ENCODE measurements at regions not wholly inside any gene's neighbourhood (a gene's known extent, or its start where the extent isn't known, plus 50 kb on each side); places are given as distances from the start of the nearest gene placed in this dataset.

DNA sequence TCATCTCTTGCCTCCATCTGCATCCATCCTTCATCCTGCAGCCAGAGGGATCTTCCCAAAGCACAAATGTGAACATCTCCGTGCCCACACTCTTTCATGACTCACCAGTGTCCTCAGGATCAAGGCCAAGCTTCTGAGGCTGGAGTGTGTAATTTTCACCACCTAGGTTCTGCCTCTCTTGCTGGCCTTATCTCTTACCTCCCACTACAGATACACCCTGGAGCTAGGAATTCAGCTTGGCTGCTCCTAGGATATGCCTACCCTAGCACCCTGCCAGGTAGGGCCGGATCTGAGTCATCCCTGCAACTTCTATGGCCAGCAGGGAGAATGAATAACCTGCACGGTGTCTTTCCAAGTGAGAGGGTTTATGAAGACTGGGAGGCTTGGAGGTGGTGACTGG is 208.7 kb upstream of the CSF3R start:
- TF ChIP-seq POLR2AphosphoS5 (IDR thresholded peaks at IDR 0.05; ENCODE audit: low read depth, low read length) (no peak), POLR2A (IDR thresholded peaks at IDR 0.05; ENCODE audit: low read depth, low read length) (no peak), TAF1 (IDR thresholded peaks at IDR 0.05; ENCODE audit: borderline replicate concordance, low read depth, low read length) (no peak)
